Epithelial cell of proximal tubule (primary cell): ENCODE measurements at regions not wholly inside any gene's neighbourhood (a gene's known extent, or its start where the extent isn't known, plus 50 kb on each side); places are given as distances from the start of the nearest gene placed in this dataset.
"Not testable (repeated sequence)": the region's sequence is repeated elsewhere in the genome, so short reads cannot be mapped to it uniquely, and the experiment has no call there.

Experiments
- DNase-seq: peaks from one replicate; pipeline ENCODE4 v3.0.0-alpha.2; 2011; ENCODE audit warnings: low read depth
- H3K4me3 ChIP-seq: 2 replicates; pipeline ENCODE4 v1.5.1; 2011; ENCODE audit warnings: low read depth, mild to moderate bottlenecking, low read length
- TF ChIP-seq, protein P1 (sequence below): conservative IDR thresholded peaks from 2 replicates; pipeline ENCODE4 v1.5.1; 2012; ENCODE audit warnings: low read depth, mild to moderate bottlenecking, low read length

DNA sequence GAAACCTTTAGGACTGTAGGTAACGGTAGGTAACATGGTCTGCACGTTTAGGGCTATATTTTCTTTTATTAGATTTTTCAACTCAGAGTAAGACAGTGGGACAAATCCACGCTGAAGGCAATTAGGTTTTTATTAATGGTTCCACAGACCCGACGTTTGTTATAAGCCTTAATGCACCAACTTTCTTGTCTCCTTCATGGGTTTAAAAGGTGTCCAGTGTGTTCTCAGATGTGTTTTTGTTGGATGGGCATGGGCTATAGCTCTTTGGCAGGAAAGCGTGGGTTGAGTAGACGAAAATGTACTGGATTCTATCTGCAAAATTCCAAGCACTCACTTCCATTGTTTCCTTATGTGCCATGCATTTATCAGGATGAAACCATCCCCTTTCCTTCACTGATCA, 88.0 kb upstream of the SIM2 start:
- DNase-seq = no peak
- H3K4me3 ChIP-seq = no peak overlapping the region
- TF ChIP-seq, protein P1, sequence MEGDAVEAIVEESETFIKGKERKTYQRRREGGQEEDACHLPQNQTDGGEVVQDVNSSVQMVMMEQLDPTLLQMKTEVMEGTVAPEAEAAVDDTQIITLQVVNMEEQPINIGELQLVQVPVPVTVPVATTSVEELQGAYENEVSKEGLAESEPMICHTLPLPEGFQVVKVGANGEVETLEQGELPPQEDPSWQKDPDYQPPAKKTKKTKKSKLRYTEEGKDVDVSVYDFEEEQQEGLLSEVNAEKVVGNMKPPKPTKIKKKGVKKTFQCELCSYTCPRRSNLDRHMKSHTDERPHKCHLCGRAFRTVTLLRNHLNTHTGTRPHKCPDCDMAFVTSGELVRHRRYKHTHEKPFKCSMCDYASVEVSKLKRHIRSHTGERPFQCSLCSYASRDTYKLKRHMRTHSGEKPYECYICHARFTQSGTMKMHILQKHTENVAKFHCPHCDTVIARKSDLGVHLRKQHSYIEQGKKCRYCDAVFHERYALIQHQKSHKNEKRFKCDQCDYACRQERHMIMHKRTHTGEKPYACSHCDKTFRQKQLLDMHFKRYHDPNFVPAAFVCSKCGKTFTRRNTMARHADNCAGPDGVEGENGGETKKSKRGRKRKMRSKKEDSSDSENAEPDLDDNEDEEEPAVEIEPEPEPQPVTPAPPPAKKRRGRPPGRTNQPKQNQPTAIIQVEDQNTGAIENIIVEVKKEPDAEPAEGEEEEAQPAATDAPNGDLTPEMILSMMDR = no peak

DNA sequence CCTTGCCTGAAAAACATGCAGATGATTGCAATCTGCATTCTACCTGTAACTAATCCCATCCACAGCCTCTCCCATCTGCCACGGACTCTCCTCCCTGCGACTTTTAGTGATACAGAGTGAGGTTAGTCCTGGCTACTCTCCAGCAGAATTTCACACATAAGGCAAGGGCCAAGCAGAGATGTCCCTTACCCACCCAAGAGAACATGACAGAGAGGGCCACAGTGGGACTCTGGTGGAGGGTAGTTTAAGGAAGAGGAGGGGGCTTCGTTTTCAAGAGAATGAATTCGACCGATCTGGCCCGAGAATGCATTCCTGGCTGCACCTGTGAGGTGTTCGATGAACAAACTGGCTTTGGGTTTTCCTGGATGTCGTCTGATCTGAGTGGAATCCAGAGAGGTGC, 87.5 kb upstream of the SIM2 start:
- TF ChIP-seq, protein P1 = no peak
- no peak for DNase-seq
- H3K4me3 ChIP-seq = no peak overlapping the region

DNA sequence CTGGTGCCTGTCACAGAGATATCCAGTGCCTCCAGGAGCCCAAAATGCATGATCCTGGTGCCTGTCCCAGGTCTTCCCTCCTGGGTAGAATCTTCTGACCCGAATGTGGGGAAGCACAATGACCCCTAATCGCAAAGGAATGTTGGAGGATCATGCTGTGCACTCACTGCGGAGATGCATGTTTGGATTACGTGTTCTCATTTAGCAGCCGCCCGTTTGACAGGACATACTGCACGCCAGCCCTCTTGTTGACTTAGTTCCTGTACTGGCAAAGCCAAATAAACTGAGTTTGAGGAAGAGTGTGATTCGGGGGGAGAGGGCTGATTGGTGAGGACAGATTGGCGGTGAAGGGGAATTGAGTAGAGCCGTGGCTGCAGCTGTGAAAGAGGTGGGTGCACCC, 85.9 kb upstream of the SIM2 start:
- DNase-seq = no peak
- TF ChIP-seq, protein P1 = no peak

DNA sequence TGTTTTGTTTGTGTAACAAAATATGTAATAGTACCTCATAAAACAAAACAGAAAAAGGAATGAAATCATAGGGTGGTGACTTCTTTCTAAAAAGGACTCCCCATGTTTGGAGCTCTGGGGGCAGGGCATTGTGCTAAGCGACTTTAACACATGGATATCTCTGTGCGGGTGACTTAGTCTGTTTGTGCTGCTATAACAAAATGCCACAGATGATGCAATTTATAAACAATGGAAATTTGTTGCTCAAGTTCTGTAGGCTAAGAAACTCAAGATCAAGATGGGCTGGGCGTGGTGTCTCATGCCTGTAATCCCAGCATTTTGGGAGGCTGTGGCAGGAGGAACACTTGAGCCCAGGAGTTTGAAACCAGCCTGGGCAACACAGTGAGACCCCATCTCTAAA, 85.4 kb upstream of the SIM2 start:
- H3K4me3 ChIP-seq = no peak overlapping the region
- TF ChIP-seq, protein P1 = no peak
- no peak for DNase-seq

More for the DNA sequence above, 85.9 kb upstream of the SIM2 start:
- no peak overlapping the region for H3K4me3 ChIP-seq

DNA sequence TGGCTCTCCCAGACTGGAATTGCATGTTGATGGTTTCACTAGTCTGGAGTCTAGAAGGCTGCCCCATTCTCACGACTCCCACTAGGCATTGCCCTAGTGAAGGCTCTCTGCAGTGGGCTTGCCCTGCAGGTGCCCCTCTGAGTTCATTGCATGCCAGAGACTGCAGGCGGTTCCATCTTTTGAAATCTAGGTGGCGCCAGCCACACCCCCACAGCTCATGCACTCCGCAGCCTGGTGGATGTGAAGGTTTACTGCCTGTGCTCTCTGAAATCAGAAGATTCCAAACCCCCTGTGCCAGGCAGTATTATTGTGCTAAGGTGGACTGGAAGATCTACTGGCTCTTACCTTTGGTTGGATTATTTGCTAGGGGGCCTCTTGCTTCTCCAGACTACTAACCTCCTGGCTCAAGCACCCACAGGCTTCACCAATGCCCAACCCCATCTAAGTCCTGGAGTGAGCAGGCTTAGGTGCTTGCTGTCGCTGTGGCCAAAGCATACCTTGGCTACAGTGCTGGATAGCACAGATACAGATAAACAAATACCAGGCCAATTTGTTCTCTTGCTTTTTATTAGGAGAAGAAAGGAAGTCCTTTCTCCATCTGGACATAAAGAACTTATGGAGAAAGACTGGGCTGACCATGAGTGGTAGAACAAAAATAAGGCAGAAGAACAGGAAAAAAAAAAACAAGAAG, 83.5 kb upstream of the SIM2 start:
- no peak overlapping the region for H3K4me3 ChIP-seq
- no peak for DNase-seq
- TF ChIP-seq, protein P1 = peak; percentile 14

DNA sequence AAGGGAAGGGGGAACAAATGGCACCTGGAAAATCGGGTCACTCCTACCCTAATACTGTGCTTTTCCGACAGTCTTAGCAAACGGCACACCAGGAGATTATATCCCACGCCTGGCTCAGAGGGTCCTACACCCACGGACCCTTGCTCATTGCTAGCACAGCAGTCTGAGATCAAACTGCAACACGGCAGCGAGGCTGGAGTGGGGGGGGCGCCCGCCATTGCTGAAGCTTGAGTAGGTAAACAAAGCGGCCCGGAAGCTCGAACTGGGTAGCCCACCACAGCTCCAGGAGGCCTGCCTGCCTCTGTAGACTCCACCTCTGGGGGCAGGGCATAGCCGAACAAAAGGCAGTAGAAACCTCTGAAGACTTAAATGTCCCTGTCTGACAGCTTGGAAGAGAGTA, 82.1 kb upstream of the SIM2 start:
- H3K4me3 ChIP-seq, DNase-seq: not testable (repeated sequence)

DNA sequence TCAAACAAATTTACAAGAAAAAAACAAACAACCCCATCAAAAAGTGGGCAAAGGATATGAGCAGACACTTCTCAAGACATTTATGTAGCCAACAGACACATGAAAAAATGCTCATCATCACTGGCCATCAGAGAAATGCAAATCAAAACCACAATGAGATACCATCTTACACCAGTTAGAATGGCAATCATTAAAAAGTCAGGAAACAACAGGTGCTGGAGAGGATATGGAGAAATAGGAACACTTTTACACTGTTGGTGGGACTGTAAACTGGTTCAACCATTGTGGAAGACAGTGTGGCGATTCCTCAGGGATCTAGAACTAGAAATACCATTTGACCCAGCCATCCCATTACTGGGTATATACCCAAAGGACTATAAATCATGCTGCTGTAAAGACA, 77.1 kb upstream of the SIM2 start:
- DNase-seq, H3K4me3 ChIP-seq: not testable (repeated sequence)

DNA sequence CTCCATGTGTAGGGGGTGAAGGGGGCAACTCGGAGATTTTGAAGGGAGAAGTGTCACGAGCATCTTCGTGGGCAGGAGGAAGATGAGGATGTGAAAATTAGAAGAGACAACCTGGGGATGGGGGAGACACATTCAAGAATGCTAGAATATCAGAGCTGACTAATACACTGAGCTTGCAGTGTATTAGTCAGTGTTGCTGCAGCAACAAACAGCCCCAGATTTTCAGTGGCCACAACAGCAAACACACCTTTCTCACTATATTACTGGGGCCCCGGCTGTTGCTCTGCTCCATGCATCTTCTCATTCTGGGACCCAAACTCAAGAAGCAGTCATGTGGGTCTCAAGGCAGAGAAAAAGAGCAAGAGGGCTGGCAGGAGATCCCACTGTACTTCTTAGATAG, 74.8 kb upstream of the SIM2 start:
- H3K4me3 ChIP-seq = no peak overlapping the region
- TF ChIP-seq, protein P1 = no peak
- DNase-seq = no peak
